OCI-LY7 (cell line): ENCODE measurements at regions not wholly inside any gene's neighbourhood (a gene's known extent, or its start where the extent isn't known, plus 50 kb on each side); places are given as distances from the start of the nearest gene placed in this dataset.

Source experiments
- CTCF ChIP-seq: fragments of 200-600 bp; sonication (generic); conservative IDR thresholded peaks from 2 replicates; pipeline ENCODE4 v1.5.1; 2014; ENCODE audit warnings: mild to moderate bottlenecking, antibody characterized with exemption, low read length, moderate library complexity, mixed read lengths
- EZH2phosphoT487 ChIP-seq: fragments of 200-600 bp; sonication (generic); IDR thresholded peaks from 2 replicates; pipeline ENCODE4 v1.6.1; 2018; ENCODE audit warnings: low read depth, borderline replicate concordance, mild to moderate bottlenecking, mixed run types, antibody characterized with exemption, low read length, moderate library complexity, mixed read lengths

- TF ChIP-seq CTCF (no peak), EZH2phosphoT487 (no peak)
Observed at GRCh38 chr5:161096581-161096980, 244.6 kb upstream of the ATP10B start.
